Neural crest cell (in vitro differentiated cells): ENCODE measurements at regions not wholly inside any gene's neighbourhood (a gene's known extent, or its start where the extent isn't known, plus 50 kb on each side); places are given as distances from the start of the nearest gene placed in this dataset.

ENCODE experiments used
- DNase-seq: peaks from one replicate; pipeline ENCODE4 v3.0.0; 2021; ENCODE audit warnings: low read depth, mixed read lengths, low spot score
- H3K27ac Mint-ChIP-seq: one replicate; pipeline ENCODE4 v1.8.0; 2021; ENCODE audit warnings: mild to moderate bottlenecking, mixed read lengths; ENCODE audit not compliant: unreplicated experiment
- H3K27me3 Mint-ChIP-seq: 2 replicates; pipeline ENCODE4 v1.8.0; 2021; ENCODE audit warnings: low read depth, mild to moderate bottlenecking, mixed read lengths
- H3K36me3 Mint-ChIP-seq: 2 replicates; pipeline ENCODE4 v1.8.0; 2021; ENCODE audit warnings: low read depth, mild to moderate bottlenecking, mixed read lengths
- H3K4me1 Mint-ChIP-seq: 2 replicates; pipeline ENCODE4 v1.8.0; 2021; ENCODE audit warnings: mixed read lengths
- H3K4me3 Mint-ChIP-seq: one replicate; pipeline ENCODE4 v1.8.0; 2021; ENCODE audit warnings: mild to moderate bottlenecking, mixed read lengths
- H3K9me3 Mint-ChIP-seq: 2 replicates; pipeline ENCODE4 v1.8.0; 2021; ENCODE audit warnings: mixed read lengths
- CTCF ChIP-seq: fragments of 200-600 bp; sonication (generic); conservative IDR thresholded peaks from 2 replicates; pipeline ENCODE4 v1.5.0; 2021; ENCODE audit warnings: antibody characterized with exemption, mild to moderate bottlenecking

- H3K4me3 Mint-ChIP-seq, result no peak overlapping the region
- H3K9me3 Mint-ChIP-seq, result peaks cover 2% of the 10 kb centered on the region
- H3K27ac Mint-ChIP-seq, result no peak overlapping the region
- H3K27me3 Mint-ChIP-seq, result peaks cover 10% of the 10 kb centered on the region
- no peaks in the 10 kb centered on the region for H3K4me1 Mint-ChIP-seq
- no peaks in the 10 kb centered on the region for H3K36me3 Mint-ChIP-seq
- no peak for DNase-seq
- no peak for TF ChIP-seq CTCF
These were observed 183.6 kb upstream of the LRFN2 start for GRCh38 chr6:40770794-40771193.

- Mint-ChIP-seq H3K4me3 (no peak overlapping the region), H3K27me3 (no peaks in the 10 kb centered on the region), H3K36me3 (no peaks in the 10 kb centered on the region), H3K4me1 (no peaks in the 10 kb centered on the region), H3K27ac (no peak overlapping the region), H3K9me3 (no peaks in the 10 kb centered on the region)
- DNase-seq, result no peak
- TF ChIP-seq CTCF, result no peak
These were observed 177.6 kb upstream of the LRFN2 start for GRCh38 chr6:40764726-40765125.

- Mint-ChIP-seq H3K27me3 (no peaks in the 10 kb centered on the region), H3K27ac (peak overlapping the region; percentile 69), H3K4me1 (no peaks in the 10 kb centered on the region), H3K4me3 (no peak overlapping the region), H3K9me3 (no peaks in the 10 kb centered on the region), H3K36me3 (no peaks in the 10 kb centered on the region)
- no peak for DNase-seq
- TF ChIP-seq CTCF, result no peak
These were observed 175.8 kb upstream of the LRFN2 start for GRCh38 chr6:40762981-40763380.

GRCh38 chr6:40760887-40761286, 173.7 kb upstream of the LRFN2 start:
- no peak for TF ChIP-seq CTCF
- Mint-ChIP-seq H3K4me1 (no peaks in the 10 kb centered on the region), H3K27me3 (no peaks in the 10 kb centered on the region), H3K27ac (no peak overlapping the region), H3K4me3 (no peak overlapping the region), H3K9me3 (no peaks in the 10 kb centered on the region), H3K36me3 (no peaks in the 10 kb centered on the region)
- no peak for DNase-seq

GRCh38 chr6:40759838-40760237, 172.7 kb upstream of the LRFN2 start:
- no peak for DNase-seq
- no peak for TF ChIP-seq CTCF

GRCh38 chr6:40759264-40759663, 172.1 kb upstream of the LRFN2 start:
- Mint-ChIP-seq H3K36me3 (no peaks in the 10 kb centered on the region), H3K27ac (no peak overlapping the region), H3K4me3 (no peak overlapping the region), H3K9me3 (no peaks in the 10 kb centered on the region), H3K27me3 (no peaks in the 10 kb centered on the region), H3K4me1 (no peaks in the 10 kb centered on the region)
- no peak for TF ChIP-seq CTCF
- DNase-seq, result no peak

More at GRCh38 chr6:40759838-40760237, 172.7 kb upstream of the LRFN2 start:
- Mint-ChIP-seq H3K4me3 (no peak overlapping the region), H3K36me3 (no peaks in the 10 kb centered on the region), H3K4me1 (no peaks in the 10 kb centered on the region), H3K27me3 (no peaks in the 10 kb centered on the region), H3K27ac (no peak overlapping the region), H3K9me3 (no peaks in the 10 kb centered on the region)
